Calu3 (cell line): ENCODE measurements at regions not wholly inside any gene's neighbourhood (a gene's known extent, or its start where the extent isn't known, plus 50 kb on each side); places are given as distances from the start of the nearest gene placed in this dataset.
A peak's percentile ranks its signal among the peaks of the same experiment; 100 is the strongest.

Experiments used
- BruUV-seq: library from RNA; stranded (reverse); fragments of 400-500 nt; replicated peaks from 2 replicates; lab custom pipeline; 2021; lab: Mats Ljungman, UMichigan
- CTCF ChIA-PET: fragments of 300-600 bp; sonication (Branson Sonifier 250); formaldehyde crosslinking; loops from one replicate; lab custom pipeline; 2022; ENCODE audit warnings: antibody characterized with exemption; lab: Charles Lee
- DNase-seq: peaks from one replicate; pipeline ENCODE4 v3.0.0; 2022
- H3K27ac Mint-ChIP-seq: one replicate; pipeline ENCODE4 v1.8.0; 2022; ENCODE audit warnings: mixed read lengths; ENCODE audit not compliant: unreplicated experiment
- H3K27me3 Mint-ChIP-seq: one replicate; pipeline ENCODE4 v1.8.0; 2022; ENCODE audit warnings: mixed read lengths; ENCODE audit not compliant: unreplicated experiment
- H3K36me3 Mint-ChIP-seq: one replicate; pipeline ENCODE4 v1.8.0; 2022; ENCODE audit warnings: mild to moderate bottlenecking, moderate library complexity, mixed read lengths; ENCODE audit not compliant: insufficient read depth, unreplicated experiment
- H3K4me1 Mint-ChIP-seq: one replicate; pipeline ENCODE4 v1.8.0; 2022; ENCODE audit warnings: mild to moderate bottlenecking, low read depth, mixed read lengths; ENCODE audit not compliant: unreplicated experiment
- H3K4me3 Mint-ChIP-seq: one replicate; pipeline ENCODE4 v1.8.0; 2022; ENCODE audit warnings: mild to moderate bottlenecking, low read depth, moderate library complexity, mixed read lengths; ENCODE audit not compliant: unreplicated experiment
- H3K9me3 Mint-ChIP-seq: one replicate; pipeline ENCODE4 v1.8.0; 2022; ENCODE audit warnings: low read depth, mixed read lengths; ENCODE audit not compliant: unreplicated experiment
- intact Hi-C: fragments of 100-400 bp; cut with micrococcal nuclease; formaldehyde crosslinking; loops from one replicate; pipeline ENCODE4 v1.10.0; 2022; ENCODE audit not compliant: unreplicated experiment
- TF ChIP-seq, protein P1 (sequence below): fragments of 200-600 bp; IDR thresholded peaks from one replicate; pipeline ENCODE4 v1.8.0; 2022; ENCODE audit warnings: antibody characterized with exemption; ENCODE audit not compliant: unreplicated experiment

DNA sequence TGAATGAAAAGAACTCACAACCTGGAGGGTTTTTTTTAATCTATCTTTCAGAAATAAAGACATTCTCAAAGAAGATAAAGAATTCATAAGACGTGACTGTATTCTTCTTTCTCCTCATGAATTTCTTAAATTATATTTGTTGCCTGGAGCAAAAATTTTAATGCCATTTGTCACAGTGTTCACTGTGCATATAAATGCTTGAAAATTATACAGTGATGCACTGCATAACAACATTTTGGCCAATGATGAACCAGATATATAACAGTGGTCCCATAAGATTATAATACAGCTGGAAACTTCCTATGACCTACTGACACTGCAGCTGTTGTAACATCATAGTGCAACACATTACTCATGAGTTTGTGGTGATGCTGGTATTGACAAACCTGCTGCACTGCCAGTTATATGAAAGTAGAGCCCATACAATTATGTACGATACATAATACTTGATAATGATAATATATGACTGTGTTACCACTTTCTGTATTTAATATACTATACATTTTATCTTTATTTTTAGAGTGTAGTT lies 67.3 kb downstream of the P2RY1 start:
- intact Hi-C loops = no loop called here
- Mint-ChIP-seq H3K4me3 (no peak overlapping the region), H3K36me3 (no peaks in the 10 kb centered on the region), H3K9me3 (no peaks in the 10 kb centered on the region), H3K27me3 (no peaks in the 10 kb centered on the region), H3K4me1 (no peaks in the 10 kb centered on the region), H3K27ac (no peak overlapping the region)
- DNase-seq = no peak
- CTCF ChIA-PET = interaction anchor here (0.7 kb wide), 1 partner anchor 748 kb away, joined by 3 read pairs; no protein-coding TSS in a partner anchor
- no TSS peak for BruUV-seq
- TF ChIP-seq, protein P1, sequence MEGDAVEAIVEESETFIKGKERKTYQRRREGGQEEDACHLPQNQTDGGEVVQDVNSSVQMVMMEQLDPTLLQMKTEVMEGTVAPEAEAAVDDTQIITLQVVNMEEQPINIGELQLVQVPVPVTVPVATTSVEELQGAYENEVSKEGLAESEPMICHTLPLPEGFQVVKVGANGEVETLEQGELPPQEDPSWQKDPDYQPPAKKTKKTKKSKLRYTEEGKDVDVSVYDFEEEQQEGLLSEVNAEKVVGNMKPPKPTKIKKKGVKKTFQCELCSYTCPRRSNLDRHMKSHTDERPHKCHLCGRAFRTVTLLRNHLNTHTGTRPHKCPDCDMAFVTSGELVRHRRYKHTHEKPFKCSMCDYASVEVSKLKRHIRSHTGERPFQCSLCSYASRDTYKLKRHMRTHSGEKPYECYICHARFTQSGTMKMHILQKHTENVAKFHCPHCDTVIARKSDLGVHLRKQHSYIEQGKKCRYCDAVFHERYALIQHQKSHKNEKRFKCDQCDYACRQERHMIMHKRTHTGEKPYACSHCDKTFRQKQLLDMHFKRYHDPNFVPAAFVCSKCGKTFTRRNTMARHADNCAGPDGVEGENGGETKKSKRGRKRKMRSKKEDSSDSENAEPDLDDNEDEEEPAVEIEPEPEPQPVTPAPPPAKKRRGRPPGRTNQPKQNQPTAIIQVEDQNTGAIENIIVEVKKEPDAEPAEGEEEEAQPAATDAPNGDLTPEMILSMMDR = no peak

DNA sequence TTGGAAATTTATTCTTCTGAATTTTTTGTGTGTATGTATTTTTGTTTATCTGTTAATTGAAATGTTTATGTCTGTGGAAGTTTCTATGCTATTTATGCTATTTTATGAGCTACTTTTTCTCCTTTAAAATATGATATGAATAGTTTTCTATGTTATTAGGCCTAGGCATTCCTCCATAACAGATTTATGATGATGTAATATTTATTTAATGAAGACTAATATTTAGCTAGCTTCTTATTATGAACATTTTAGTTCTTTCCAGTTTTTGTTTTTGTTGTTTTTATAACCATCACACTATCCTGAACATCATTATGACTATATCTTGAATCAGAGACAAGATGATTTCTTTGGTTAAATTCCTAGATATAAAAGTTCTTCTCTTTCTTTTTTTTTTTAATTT lies 70.7 kb downstream of the P2RY1 start:
- DNase-seq = no peak
- Mint-ChIP-seq H3K27ac (no peak overlapping the region), H3K9me3 (peaks cover 3% of the 10 kb centered on the region), H3K27me3 (no peaks in the 10 kb centered on the region), H3K4me3 (no peak overlapping the region), H3K4me1 (peaks cover 11% of the 10 kb centered on the region), H3K36me3 (no peaks in the 10 kb centered on the region)
- TF ChIP-seq, protein P1 = no peak
- intact Hi-C loops = no loop called here
- BruUV-seq = no TSS peak
- CTCF ChIA-PET = interaction anchor here (0.7 kb wide), 1 partner anchor 14 kb away, joined by 7 read pairs; no protein-coding TSS in a partner anchor

DNA sequence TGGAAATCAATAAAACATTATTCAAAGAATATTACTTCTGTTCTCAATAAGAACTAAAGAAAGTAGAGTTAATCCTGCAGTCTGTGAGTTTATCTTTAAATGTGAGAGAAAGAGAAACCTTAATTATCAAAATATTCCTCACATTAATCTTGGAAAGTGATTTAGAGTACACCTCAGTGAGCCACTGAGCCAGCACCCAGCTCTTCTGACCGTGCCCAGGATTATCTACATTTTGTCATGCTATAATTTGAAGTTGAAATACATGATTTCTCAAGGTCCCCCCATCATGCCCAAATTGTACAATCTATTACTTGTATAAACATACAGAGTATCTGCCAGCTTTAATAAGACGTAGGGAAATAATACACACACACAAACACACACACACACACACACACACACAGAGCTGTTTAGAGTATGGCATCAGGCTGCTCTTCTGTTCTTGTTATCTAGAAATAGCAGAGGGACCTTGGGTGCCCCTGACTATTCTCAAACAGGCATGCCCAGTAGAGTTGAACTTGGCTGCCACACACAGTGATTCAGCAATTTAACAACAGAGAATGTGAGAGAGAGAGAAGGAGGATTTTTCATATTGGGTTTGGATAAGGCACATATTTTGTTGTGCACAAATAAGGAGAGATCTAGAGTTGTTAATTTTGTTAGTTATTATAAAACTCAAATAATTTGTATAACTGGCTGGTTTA lies 74.4 kb downstream of the P2RY1 start:
- no peaks in the 10 kb centered on the region for H3K36me3 Mint-ChIP-seq
- H3K4me1 Mint-ChIP-seq = peaks cover 11% of the 10 kb centered on the region
- intact Hi-C loops = no loop called here
- no peaks in the 10 kb centered on the region for H3K27me3 Mint-ChIP-seq
- H3K4me3 Mint-ChIP-seq = no peak overlapping the region
- H3K9me3 Mint-ChIP-seq = peaks cover 3% of the 10 kb centered on the region
- CTCF ChIA-PET = interaction anchor here (0.6 kb wide), 1 partner anchor 50 kb away, joined by 3 read pairs; no protein-coding TSS in a partner anchor
- DNase-seq = no peak
- no TSS peak for BruUV-seq
- TF ChIP-seq, protein P1 = no peak
- H3K27ac Mint-ChIP-seq = peak overlapping the region; percentile 12

DNA sequence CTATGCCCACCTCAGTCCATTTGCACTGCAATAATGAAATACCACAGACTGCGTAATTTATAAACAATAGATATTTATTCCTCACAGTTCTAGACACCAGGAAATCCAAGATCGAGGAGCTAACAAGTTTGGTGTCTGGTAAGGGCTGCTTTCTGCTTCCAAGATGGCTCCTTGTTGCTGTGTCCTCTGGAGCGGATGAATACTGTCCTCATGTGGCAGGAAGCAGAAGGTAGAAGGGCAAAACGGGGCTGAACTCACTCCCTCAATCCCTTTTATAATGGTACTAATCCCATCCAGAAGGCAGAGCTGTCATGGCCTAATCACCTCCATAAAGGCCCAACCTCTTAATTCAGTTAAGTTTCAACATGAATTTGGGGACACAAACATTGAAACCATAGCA lies 75.3 kb downstream of the P2RY1 start:
- intact Hi-C loops = no loop called here
- no peak overlapping the region for H3K4me3 Mint-ChIP-seq
- CTCF ChIA-PET = interaction anchor here (0.6 kb wide), 1 partner anchor 50 kb away, joined by 3 read pairs; no protein-coding TSS in a partner anchor
- TF ChIP-seq, protein P1 = no peak
- no peaks in the 10 kb centered on the region for H3K27me3 Mint-ChIP-seq
- no peak overlapping the region for H3K27ac Mint-ChIP-seq
- H3K9me3 Mint-ChIP-seq = peaks cover 3% of the 10 kb centered on the region
- no peak for DNase-seq
- H3K4me1 Mint-ChIP-seq = peaks cover 13% of the 10 kb centered on the region
- H3K36me3 Mint-ChIP-seq = no peaks in the 10 kb centered on the region
- no TSS peak for BruUV-seq
